Body of pancreas (tissue), 4 donors: ENCODE measurements at regions not wholly inside any gene's neighbourhood (a gene's known extent, or its start where the extent isn't known, plus 50 kb on each side); places are given as distances from the start of the nearest gene placed in this dataset.
"Not testable (repeated sequence)": the region's sequence is repeated elsewhere in the genome, so short reads cannot be mapped to it uniquely, and the experiment has no call there.

Source experiments
- ATAC-seq: fragments of 150-250 bp; one replicate; pipeline ENCODE4 v1.9.1; 2016
- DNase-seq, 4 donors: peaks; one replicate each; pipeline ENCODE4 v3.0.0-alpha.2; 2019
- H3K27ac ChIP-seq, 4 donors: fragments of 200-600 bp; sonication (generic); 1 replicate in 3 of 4; 2 replicates in 1 of 4; pipeline versions ENCODE4 v1.5.1 to v1.6.1; 2016 to 2019; ENCODE audit warnings: mild to moderate bottlenecking in 1 of 4, mixed read lengths in 1 of 4, moderate library complexity in 1 of 4
- H3K27me3 ChIP-seq, 2 donors: fragments of 200-600 bp; sonication (generic); one replicate each; pipeline ENCODE4 v1.6.0; 2016; ENCODE audit warnings: mild to moderate bottlenecking in 1 of 2
- H3K36me3 ChIP-seq, 2 donors: fragments of 200-600 bp; sonication (generic); replicated peaks in 1 of 2; 2 replicates each; pipeline ENCODE4 v1.5.1; 2016; ENCODE audit warnings: low read depth in 2 of 2; ENCODE audit not compliant: insufficient read depth in 1 of 2
- H3K4me1 ChIP-seq: fragments of 200-600 bp; sonication (generic); one replicate; pipeline ENCODE4 v1.6.0; 2016
- H3K4me3 ChIP-seq, 2 donors: fragments of 200-600 bp; sonication (generic); 1 replicate in 1 of 2; 2 replicates in 1 of 2; pipeline ENCODE4 v1.5.1; 2016 to 2019
- H3K9me3 ChIP-seq, 3 donors: fragments of 200-600 bp; sonication (generic); 1 replicate in 2 of 3; 2 replicates in 1 of 3; pipeline ENCODE4 v1.5.1; 2016
- POLR2A ChIP-seq, 3 donors: fragments of 450-650 bp; IDR thresholded peaks; one replicate each; pipeline ENCODE4 v1.6.1; 2016; ENCODE audit warnings: antibody characterized with exemption in 3 of 3, mild to moderate bottlenecking in 2 of 3
- WGBS, 2 donors: methylation state at CpG; one replicate each; pipeline ENCODE4 v1.1.5; 2017; 5-methylcytosine and 5-hydroxymethylcytosine counted together
- intact Hi-C: fragments of 100-400 bp; cut with DNase I; formaldehyde crosslinking; loops from one replicate; pipeline ENCODE4 v1.15.1; 2023
- TF ChIP-seq, protein P1 (sequence below), 7 experiments: fragments of 450-650 bp in 4 of 7; fragments of 200-600 bp in 3 of 7; sonication (generic) in 3 of 7; IDR thresholded peaks; one replicate each; pipeline ENCODE4 v1.5.1; 2016 to 2019; ENCODE audit warnings: antibody characterized with exemption in 7 of 7

DNA sequence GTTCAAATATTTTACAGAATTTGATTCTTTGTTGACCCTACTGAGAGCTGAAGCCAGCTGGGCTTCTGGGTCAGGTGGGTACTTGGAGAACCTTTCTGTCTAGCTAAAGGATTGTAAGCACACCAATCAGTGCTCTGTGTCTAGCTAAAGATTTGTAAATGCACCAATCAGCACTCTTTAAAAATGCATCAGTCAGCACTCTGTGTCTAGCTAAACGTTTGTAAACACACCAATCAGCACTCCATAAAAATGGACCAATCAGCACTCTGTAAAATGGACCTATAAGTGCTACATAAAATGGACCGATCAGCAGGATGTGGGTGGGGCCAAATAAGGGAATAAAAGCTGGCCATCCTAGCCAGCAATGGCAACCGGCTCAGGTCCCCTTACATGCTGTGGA lies 76.4 kb upstream of the TMSB4Y start:
- intact Hi-C loops, H3K9me3 ChIP-seq, H3K36me3 ChIP-seq, H3K27me3 ChIP-seq, H3K27ac ChIP-seq, ATAC-seq, H3K4me3 ChIP-seq, H3K4me1 ChIP-seq, DNase-seq: not testable (repeated sequence)
- whole genome bisulfite sequencing, 2 donors = 0% methylated on average over 1 of the region's 3 CpGs; no CpG with 5 or more reads in 1 of the 2 donors

DNA sequence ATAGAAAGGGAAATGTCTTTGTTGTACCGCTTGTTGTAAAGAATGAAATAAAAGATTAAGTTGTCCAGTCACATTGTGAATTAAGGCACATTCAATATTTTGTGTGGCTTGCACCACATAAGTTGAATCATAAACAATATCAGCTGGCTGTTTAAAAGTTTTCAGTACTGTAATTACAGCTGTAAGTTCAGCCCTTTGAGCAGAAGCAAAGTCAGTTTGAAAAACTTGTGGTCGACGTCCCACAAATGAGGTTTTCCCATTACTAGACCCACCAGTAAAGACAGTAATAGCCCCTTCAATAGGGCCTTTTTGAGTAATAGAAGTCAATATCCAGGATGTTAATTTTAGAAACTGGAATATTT lies 87.8 kb upstream of the TMSB4Y start:
- ATAC-seq = no peak
- intact Hi-C loops = no loop called here

DNA sequence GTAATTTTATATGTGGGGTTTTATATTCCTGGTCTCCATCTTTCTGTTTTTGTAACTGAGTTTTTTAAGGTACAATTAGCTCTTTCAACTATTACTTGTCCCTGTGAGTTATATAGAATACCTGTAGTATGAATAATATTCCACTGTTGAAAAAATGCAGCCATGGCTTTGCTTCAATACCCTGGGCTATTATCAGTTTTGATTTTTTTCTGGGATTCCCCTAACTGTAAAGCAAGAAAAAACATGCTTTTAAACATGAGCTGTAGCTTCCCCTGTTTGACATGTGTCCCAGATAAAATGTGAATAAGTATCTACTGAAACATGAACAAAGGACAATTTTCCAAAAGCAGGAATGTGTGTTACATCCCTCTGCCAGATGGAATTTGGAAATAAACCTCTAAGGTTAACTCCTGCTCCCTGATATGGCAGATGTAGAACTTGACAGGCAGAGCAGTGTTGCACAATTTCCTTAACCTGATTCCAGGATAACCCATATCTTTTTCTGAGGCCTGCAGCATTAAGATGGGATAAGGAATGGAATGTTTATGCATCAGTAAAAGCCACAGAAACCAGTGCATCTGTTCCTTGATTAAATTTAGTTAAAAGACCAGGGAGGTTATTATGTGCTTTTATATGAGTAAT lies 88.3 kb upstream of the TMSB4Y start:
- TF ChIP-seq, protein P1, sequence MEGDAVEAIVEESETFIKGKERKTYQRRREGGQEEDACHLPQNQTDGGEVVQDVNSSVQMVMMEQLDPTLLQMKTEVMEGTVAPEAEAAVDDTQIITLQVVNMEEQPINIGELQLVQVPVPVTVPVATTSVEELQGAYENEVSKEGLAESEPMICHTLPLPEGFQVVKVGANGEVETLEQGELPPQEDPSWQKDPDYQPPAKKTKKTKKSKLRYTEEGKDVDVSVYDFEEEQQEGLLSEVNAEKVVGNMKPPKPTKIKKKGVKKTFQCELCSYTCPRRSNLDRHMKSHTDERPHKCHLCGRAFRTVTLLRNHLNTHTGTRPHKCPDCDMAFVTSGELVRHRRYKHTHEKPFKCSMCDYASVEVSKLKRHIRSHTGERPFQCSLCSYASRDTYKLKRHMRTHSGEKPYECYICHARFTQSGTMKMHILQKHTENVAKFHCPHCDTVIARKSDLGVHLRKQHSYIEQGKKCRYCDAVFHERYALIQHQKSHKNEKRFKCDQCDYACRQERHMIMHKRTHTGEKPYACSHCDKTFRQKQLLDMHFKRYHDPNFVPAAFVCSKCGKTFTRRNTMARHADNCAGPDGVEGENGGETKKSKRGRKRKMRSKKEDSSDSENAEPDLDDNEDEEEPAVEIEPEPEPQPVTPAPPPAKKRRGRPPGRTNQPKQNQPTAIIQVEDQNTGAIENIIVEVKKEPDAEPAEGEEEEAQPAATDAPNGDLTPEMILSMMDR (IDR thresholded peaks at IDR 0.05) = no peak
- no peak for TF ChIP-seq POLR2A (IDR thresholded peaks at IDR 0.05)
- H3K27me3 ChIP-seq = no peaks in the 10 kb centered on the region
- H3K4me1 ChIP-seq = no peaks in the 10 kb centered on the region
- ATAC-seq (no peak), DNase-seq (no peak)
- no peak overlapping the region for H3K4me3 ChIP-seq
- no peak overlapping the region for H3K27ac ChIP-seq
- H3K9me3 ChIP-seq = no peaks in the 10 kb centered on the region
- no peaks in the 10 kb centered on the region for H3K36me3 ChIP-seq
- intact Hi-C loops = no loop called here

More for the DNA sequence above, 87.8 kb upstream of the TMSB4Y start:
- H3K4me1 ChIP-seq = no peaks in the 10 kb centered on the region
- TF ChIP-seq, protein P1 (IDR thresholded peaks at IDR 0.05) = no peak
- no peak for TF ChIP-seq POLR2A (IDR thresholded peaks at IDR 0.05)
- no peak overlapping the region for H3K4me3 ChIP-seq
- WGBS, 2 donors = 80 to 84% methylated on average over 3 of the region's 3 CpGs
- no peaks in the 10 kb centered on the region for H3K36me3 ChIP-seq
- H3K27ac ChIP-seq = no peak overlapping the region
- no peak for DNase-seq
- no peaks in the 10 kb centered on the region for H3K27me3 ChIP-seq
- no peaks in the 10 kb centered on the region for H3K9me3 ChIP-seq

DNA sequence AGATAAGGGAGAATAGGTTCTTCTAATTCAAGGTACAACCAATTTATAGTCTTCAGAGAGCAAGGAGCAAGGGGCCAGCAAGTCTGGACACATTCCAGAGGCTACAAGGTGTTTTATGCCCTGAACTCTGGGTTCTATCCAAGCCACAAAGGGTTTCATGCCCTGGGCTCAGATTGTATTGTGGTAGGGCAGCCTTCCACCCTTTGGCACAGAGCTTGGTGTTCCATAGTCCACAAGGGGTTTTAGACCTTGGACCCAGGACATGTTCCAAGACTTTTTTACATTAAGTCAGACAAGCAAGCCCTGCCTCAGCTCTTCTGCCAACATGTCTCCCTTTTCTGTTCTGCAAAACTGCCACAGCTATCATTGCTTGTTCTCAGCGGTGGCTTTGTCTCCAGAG lies 90.8 kb upstream of the TMSB4Y start:
- H3K4me1 ChIP-seq = no peaks in the 10 kb centered on the region
- ATAC-seq (no peak), DNase-seq (no peak)
- no peak overlapping the region for H3K4me3 ChIP-seq
- H3K9me3 ChIP-seq = no peaks in the 10 kb centered on the region
- intact Hi-C loops = no loop called here
- TF ChIP-seq POLR2A (IDR thresholded peaks at IDR 0.05) = no peak
- TF ChIP-seq, protein P1 (IDR thresholded peaks at IDR 0.05) = no peak
- no peak overlapping the region for H3K27ac ChIP-seq
- no peaks in the 10 kb centered on the region for H3K27me3 ChIP-seq
- 100% methylated on average over 1 of the region's 1 CpG for WGBS, 2 donors
- no peaks in the 10 kb centered on the region for H3K36me3 ChIP-seq

DNA sequence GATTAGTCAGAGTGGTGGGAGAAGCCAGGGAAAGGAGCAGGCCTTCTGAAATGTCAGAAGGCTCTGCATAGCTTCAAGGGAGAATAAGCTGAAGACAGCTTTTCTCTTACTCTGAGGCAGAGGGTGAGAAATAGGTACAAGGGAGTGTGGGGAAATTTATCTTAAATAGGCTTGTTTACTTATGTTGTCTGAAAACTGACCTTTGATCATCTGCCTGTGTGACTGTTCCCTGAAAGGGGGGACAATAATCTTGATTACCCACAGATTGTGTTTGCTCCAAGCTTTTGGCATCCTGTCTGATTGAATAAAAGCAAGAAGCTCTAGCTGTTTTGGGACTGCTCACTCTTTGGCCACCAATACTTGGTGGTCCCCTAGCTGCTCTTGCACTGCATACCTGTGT lies 91.7 kb upstream of the TMSB4Y start:
- H3K27me3 ChIP-seq = no peaks in the 10 kb centered on the region
- no peak overlapping the region for H3K27ac ChIP-seq
- intact Hi-C loops = no loop called here
- no peak overlapping the region for H3K4me3 ChIP-seq
- no peaks in the 10 kb centered on the region for H3K4me1 ChIP-seq
- DNase-seq (no peak), ATAC-seq (no peak)
- H3K9me3 ChIP-seq = no peaks in the 10 kb centered on the region
- TF ChIP-seq POLR2A (IDR thresholded peaks at IDR 0.05) = no peak
- TF ChIP-seq, protein P1 (IDR thresholded peaks at IDR 0.05) = no peak
- no peaks in the 10 kb centered on the region for H3K36me3 ChIP-seq
